Liver (tissue), 8 donors: ENCODE measurements at regions not wholly inside any gene's neighbourhood (a gene's known extent, or its start where the extent isn't known, plus 50 kb on each side); places are given as distances from the start of the nearest gene placed in this dataset.

Experiments
- DNase-seq: peaks from one replicate; pipeline ENCODE4 v3.0.0-alpha.2; 2017; ENCODE audit warnings: low spot score
- H3K27ac ChIP-seq, 2 donors: one replicate each; pipeline ENCODE4 v1.7.0; 2013; ENCODE audit warnings: inconsistent platforms in 2 of 2, low read length in 2 of 2, control low read depth in 1 of 2, low read depth in 1 of 2, mild to moderate bottlenecking in 1 of 2
- H3K27me3 ChIP-seq, 4 donors: one replicate each; pipeline versions ENCODE4 v1.6.1 to v1.7.0; 2013; ENCODE audit warnings: low read length in 3 of 4, inconsistent platforms in 1 of 4, mild to moderate bottlenecking in 1 of 4, moderate library complexity in 1 of 4; ENCODE audit not compliant: control insufficient read depth in 4 of 4, insufficient read depth in 4 of 4
- H3K36me3 ChIP-seq, 4 donors: one replicate each; pipeline versions ENCODE4 v1.6.1 to v1.7.0; 2013; ENCODE audit warnings: low read length in 3 of 4, mild to moderate bottlenecking in 3 of 4, low read depth in 1 of 4, moderate library complexity in 1 of 4; ENCODE audit not compliant: control insufficient read depth in 4 of 4, insufficient read depth in 3 of 4
- H3K4me1 ChIP-seq, 4 donors: one replicate each; pipeline versions ENCODE4 v1.6.1 to v1.7.0; 2013; ENCODE audit warnings: low read length in 3 of 4, mild to moderate bottlenecking in 3 of 4, moderate library complexity in 1 of 4; ENCODE audit not compliant: control insufficient read depth in 4 of 4, insufficient read depth in 4 of 4
- H3K4me3 ChIP-seq, 3 donors: one replicate each; pipeline versions ENCODE4 v1.6.1 to v1.7.0; 2013; ENCODE audit warnings: low read length in 3 of 3, control low read depth in 1 of 3, low read depth in 1 of 3, mild to moderate bottlenecking in 1 of 3
- H3K9ac ChIP-seq, 2 donors: one replicate each; pipeline ENCODE4 v1.7.0; 2013; ENCODE audit warnings: low read length in 2 of 2, mild to moderate bottlenecking in 2 of 2, moderate library complexity in 2 of 2, control low read depth in 1 of 2, low read depth in 1 of 2
- H3K9me3 ChIP-seq, 4 donors: one replicate each; pipeline versions ENCODE4 v1.6.1 to v1.7.0; 2013; ENCODE audit warnings: low read length in 3 of 4; ENCODE audit not compliant: control insufficient read depth in 4 of 4
- ATF3 ChIP-seq: IDR thresholded peaks from 2 replicates; pipeline ENCODE4 v1.6.1; 2016; ENCODE audit warnings: antibody characterized with exemption
- CTCF ChIP-seq: fragments of 150-350 bp; IDR thresholded peaks from 2 replicates; pipeline ENCODE4 v1.5.1; 2017; ENCODE audit warnings: improper control_type of control experiment, low read depth, low read length; ENCODE audit not compliant: missing input control
- EGR1 ChIP-seq, 2 donors: IDR thresholded peaks; 2 replicates each; pipeline ENCODE4 v1.6.1; 2016 to 2018; ENCODE audit warnings: antibody characterized with exemption in 2 of 2, low read depth in 2 of 2
- FOXA1 ChIP-seq: IDR thresholded peaks from 2 replicates; pipeline ENCODE4 v1.6.1; 2016; ENCODE audit warnings: antibody characterized with exemption
- FOXA2 ChIP-seq: IDR thresholded peaks from 2 replicates; pipeline ENCODE4 v1.6.1; 2016; ENCODE audit warnings: antibody characterized with exemption
- GABPA ChIP-seq, 2 donors: IDR thresholded peaks in 1 of 2; conservative IDR thresholded peaks in 1 of 2; 2 replicates each; pipeline ENCODE4 v1.6.1; 2016; ENCODE audit warnings: antibody characterized with exemption in 2 of 2, mild to moderate bottlenecking in 1 of 2, moderate library complexity in 1 of 2
- HNF4A ChIP-seq, 2 donors: conservative IDR thresholded peaks; 2 replicates each; pipeline ENCODE4 v1.6.1; 2016; ENCODE audit warnings: antibody characterized with exemption in 2 of 2, mild to moderate bottlenecking in 2 of 2
- HNF4G ChIP-seq: IDR thresholded peaks from 2 replicates; pipeline ENCODE4 v1.6.1; 2016; ENCODE audit warnings: antibody characterized with exemption
- JUND ChIP-seq, 2 donors: IDR thresholded peaks; 2 replicates each; pipeline ENCODE4 v1.6.1; 2016; ENCODE audit warnings: antibody characterized with exemption in 2 of 2
- MAX ChIP-seq: IDR thresholded peaks from 2 replicates; pipeline ENCODE4 v1.6.1; 2016; ENCODE audit warnings: antibody characterized with exemption
- NR2F2 ChIP-seq: IDR thresholded peaks from 2 replicates; pipeline ENCODE4 v1.6.1; 2016; ENCODE audit warnings: antibody characterized with exemption
- RAD21 ChIP-seq, 2 donors: IDR thresholded peaks; 2 replicates each; pipeline ENCODE4 v1.6.1; 2016; ENCODE audit warnings: antibody characterized with exemption in 2 of 2, mild to moderate bottlenecking in 2 of 2
- REST ChIP-seq: IDR thresholded peaks from 2 replicates; pipeline ENCODE4 v1.6.1; 2016; ENCODE audit warnings: antibody characterized with exemption, mild to moderate bottlenecking
- RXRA ChIP-seq, 2 donors: IDR thresholded peaks; 2 replicates each; pipeline ENCODE4 v1.6.1; 2017 to 2018; ENCODE audit warnings: antibody characterized with exemption in 2 of 2, mild to moderate bottlenecking in 1 of 2
- SP1 ChIP-seq: IDR thresholded peaks from 2 replicates; pipeline ENCODE4 v1.6.1; 2018; ENCODE audit warnings: antibody characterized with exemption, mild to moderate bottlenecking
- TAF1 ChIP-seq: conservative IDR thresholded peaks from 2 replicates; pipeline ENCODE4 v1.6.1; 2016; ENCODE audit warnings: antibody characterized with exemption, mild to moderate bottlenecking
- ZBTB33 ChIP-seq: IDR thresholded peaks from 2 replicates; pipeline ENCODE4 v1.6.1; 2016; ENCODE audit warnings: antibody characterized with exemption
- WGBS: extraction: QIAGEN DNeasy Blood & Tissue Kit; methylation state at CpG from one replicate; pipeline ENCODE4 v1.1.7; 2013; 5-methylcytosine and 5-hydroxymethylcytosine counted together
- donor health status: healthy.
- donor health status: healthy.
- donor health status: healthy.
- donor health status: healthy.
- donor health status: healthy.

GRCh38 chr16:65473699-65474098 is 351.8 kb upstream of the CDH11 start (continued):
- no peak for TF ChIP-seq JUND (IDR thresholded peaks at IDR 0.05)
- no peak for TF ChIP-seq HNF4A (conservative IDR thresholded peaks at IDR 0.05)
- no peak for TF ChIP-seq CTCF

- Histone ChIP-seq H3K4me3 (no peak overlapping the region), H3K9me3 (no peaks in the 10 kb centered on the region), H3K36me3 (no peaks in the 10 kb centered on the region), H3K4me1 (no peaks in the 10 kb centered on the region), H3K9ac (no peak overlapping the region), H3K27me3 (no peaks in the 10 kb centered on the region), H3K27ac (no peak overlapping the region)
- TF ChIP-seq TAF1 (no peak), RXRA (IDR thresholded peaks at IDR 0.05) (no peak), NR2F2 (no peak), ATF3 (no peak), EGR1 (IDR thresholded peaks at IDR 0.05; ENCODE audit: low read depth in 2 of 2) (no peak)
- WGBS: 47% methylated on average over 2 of the region's 2 CpGs
- no peak for DNase-seq
Observed at GRCh38 chr16:65469116-65469515, 347.3 kb upstream of the CDH11 start.

- Histone ChIP-seq H3K27ac (no peak overlapping the region), H3K36me3 (no peaks in the 10 kb centered on the region), H3K9ac (no peak overlapping the region), H3K27me3 (peaks cover 0 to 2% (median 0%) of the 10 kb centered on the region in 4 donors), H3K4me3 (no peak overlapping the region), H3K9me3 (no peaks in the 10 kb centered on the region), H3K4me1 (no peaks in the 10 kb centered on the region)
- DNase-seq: no peak
- TF ChIP-seq REST (no peak), ATF3 (no peak), NR2F2 (no peak), GABPA (IDR thresholded peaks at IDR 0.05 in 1 of 2, conservative IDR thresholded peaks at IDR 0.05 in 1 of 2) (no peak), TAF1 (no peak), JUND (IDR thresholded peaks at IDR 0.05) (no peak), EGR1 (IDR thresholded peaks at IDR 0.05; ENCODE audit: low read depth in 2 of 2) (no peak), RAD21 (IDR thresholded peaks at IDR 0.05) (no peak), HNF4G (no peak), ZBTB33 (no peak), SP1 (no peak), HNF4A (conservative IDR thresholded peaks at IDR 0.05) (no peak), FOXA1 (no peak), FOXA2 (no peak), CTCF (no peak), MAX (no peak), RXRA (IDR thresholded peaks at IDR 0.05) (no peak)
- 80% methylated on average over 1 of the region's 1 CpG for WGBS
Observed at GRCh38 chr16:65468133-65468532, 346.3 kb upstream of the CDH11 start.
